SK-N-SH treated with all-trans-retinoic acid at 6 μM for 48 hours (cell line): ENCODE measurements at regions not wholly inside any gene's neighbourhood (a gene's known extent, or its start where the extent isn't known, plus 50 kb on each side); places are given as distances from the start of the nearest gene placed in this dataset.

Experiments used
- ARNTL ChIP-seq: fragments of 450-650 bp; formaldehyde crosslinking; IDR thresholded peaks from 2 replicates; pipeline ENCODE4 v1.5.0; 2020; ENCODE audit warnings: low read depth, mild to moderate bottlenecking, moderate library complexity, borderline replicate concordance
- CSRNP3 ChIP-seq: fragments of 250-450 bp; sonication (Bioruptor Pico); IDR thresholded peaks from 2 replicates; pipeline ENCODE4 v1.5.1; 2021; ENCODE audit warnings: mild to moderate bottlenecking, moderate library complexity
- ESRRG ChIP-seq: fragments of 250-450 bp; sonication (Bioruptor Pico); IDR thresholded peaks from 2 replicates; pipeline ENCODE4 v1.6.1; 2021; ENCODE audit warnings: mild to moderate bottlenecking
- PATZ1 ChIP-seq: fragments of 250-450 bp; sonication (Bioruptor Pico); IDR thresholded peaks from 2 replicates; pipeline ENCODE4 v1.8.0; 2020; ENCODE audit warnings: mild to moderate bottlenecking, moderate library complexity, borderline replicate concordance
- PPARA ChIP-seq: fragments of 250-450 bp; sonication (Bioruptor Pico); IDR thresholded peaks from 2 replicates; pipeline ENCODE4 v1.5.0; 2020; ENCODE audit warnings: mild to moderate bottlenecking, borderline replicate concordance
- ZFP3 ChIP-seq: fragments of 250-450 bp; sonication (Bioruptor Pico); IDR thresholded peaks from 2 replicates; pipeline ENCODE4 v1.5.0; 2020; ENCODE audit warnings: mild to moderate bottlenecking, moderate library complexity

- TF ChIP-seq ZFP3 (CRISPR knock-in tag) (no peak), PPARA (CRISPR knock-in tag) (no peak), PATZ1 (no peak), ARNTL (CRISPR knock-in tag) (no peak), ESRRG (CRISPR knock-in tag) (no peak), CSRNP3 (CRISPR knock-in tag) (no peak)
Measured at GRCh38 chr4:84167564-84167963, 331.5 kb downstream of the NKX6-1 start.
